GM20000 (cell line): ENCODE measurements at regions not wholly inside any gene's neighbourhood (a gene's known extent, or its start where the extent isn't known, plus 50 kb on each side); places are given as distances from the start of the nearest gene placed in this dataset.

Source experiments
- DNase-seq: peaks from one replicate; pipeline ENCODE4 v3.0.0; 2012; ENCODE audit warnings: low spot score
- CTCF ChIP-seq: IDR thresholded peaks from 2 replicates; pipeline ENCODE4 v1.5.1; 2012; ENCODE audit warnings: mild to moderate bottlenecking, control low read depth; ENCODE audit errors: extremely low read depth, missing control alignments

- DNase-seq: no peak
- no peak for TF ChIP-seq CTCF
Observed at GRCh38 chr2:115904516-115904915, 1462.1 kb downstream of the DPP10 start.

GRCh38 chr2:115908731-115909130 is 1466.3 kb downstream of the DPP10 start:
- no peak for TF ChIP-seq CTCF

GRCh38 chr2:115910270-115910669 is 1467.8 kb downstream of the DPP10 start:
- no peak for DNase-seq

More at GRCh38 chr2:115908731-115909130, 1466.3 kb downstream of the DPP10 start:
- no peak for DNase-seq

GRCh38 chr2:115913921-115914320 is 1471.5 kb downstream of the DPP10 start:
- DNase-seq: no peak
- TF ChIP-seq CTCF: no peak

More at GRCh38 chr2:115910270-115910669, 1467.8 kb downstream of the DPP10 start:
- TF ChIP-seq CTCF: no peak

- TF ChIP-seq CTCF: no peak
- DNase-seq: no peak
Observed at GRCh38 chr2:115921541-115921940, 1479.1 kb downstream of the DPP10 start.

- no peak for TF ChIP-seq CTCF
- DNase-seq: no peak
Observed at GRCh38 chr2:115939902-115940301, 1497.5 kb downstream of the DPP10 start.

- no peak for TF ChIP-seq CTCF
- no peak for DNase-seq
Observed at GRCh38 chr2:115942800-115943199, 1500.4 kb downstream of the DPP10 start.
